PC-3 (cell line): ENCODE measurements at regions not wholly inside any gene's neighbourhood (a gene's known extent, or its start where the extent isn't known, plus 50 kb on each side); places are given as distances from the start of the nearest gene placed in this dataset.
A peak's percentile ranks its signal among the peaks of the same experiment; 100 is the strongest.

Source experiments
- ATAC-seq: fragments of 200-7000 bp; cut with Tn5 transposase; 2 replicates; pipeline ENCODE4 v1.9.1; 2020; ENCODE audit warnings: mild to moderate bottlenecking, moderate library complexity
- BruUV-seq: library from RNA; stranded (reverse); fragments of 400-500 nt; replicated peaks from 2 replicates; lab custom pipeline; 2021; lab: Mats Ljungman, UMichigan
- CTCF ChIA-PET: fragments of 300-600 bp; sonication (Branson Sonifier 250); formaldehyde crosslinking; loops from one replicate; lab custom pipeline; 2022; ENCODE audit warnings: antibody characterized with exemption; lab: Charles Lee
- POLR2A ChIA-PET: fragments of 300-600 bp; sonication (Branson Sonifier 250); formaldehyde crosslinking; loops from one replicate; lab custom pipeline; 2022; ENCODE audit warnings: antibody characterized with exemption; ENCODE audit not compliant: unreplicated experiment; lab: Charles Lee
- DNase-seq: peaks from one replicate; pipeline ENCODE4 v3.0.0-alpha.2; 2015
- H2AFZ ChIP-seq: fragments of 300-600 bp; sonication (generic); 2 replicates; pipeline ENCODE4 v1.6.0; 2016; ENCODE audit warnings: antibody characterized with exemption, low read length
- H3F3A ChIP-seq: fragments of 300-600 bp; sonication (generic); one replicate; pipeline ENCODE4 v1.6.0; 2017; ENCODE audit warnings: antibody characterized with exemption, low read length, control low read depth, mild to moderate bottlenecking; ENCODE audit not compliant: unreplicated experiment
- H3K27ac ChIP-seq: fragments of 300-600 bp; sonication (generic); 2 replicates; pipeline ENCODE4 v1.5.1; 2016; ENCODE audit warnings: mild to moderate bottlenecking, low read length
- H3K27me3 ChIP-seq: fragments of 300-600 bp; sonication (generic); 2 replicates; pipeline ENCODE4 v1.6.1; 2016; ENCODE audit warnings: low read length, mixed read lengths
- H3K36me3 ChIP-seq: fragments of 300-600 bp; sonication (generic); 2 replicates; pipeline ENCODE4 v1.6.1; 2016; ENCODE audit warnings: low read depth, mixed run types, low read length, mixed read lengths
- H3K4me1 ChIP-seq: fragments of 300-600 bp; sonication (generic); 2 replicates; pipeline ENCODE4 v1.5.1; 2016; ENCODE audit warnings: low read length; ENCODE audit not compliant: insufficient read depth
- H3K4me2 ChIP-seq: fragments of 300-600 bp; sonication (generic); 2 replicates; pipeline ENCODE4 v1.6.0; 2016; ENCODE audit warnings: low read length
- H3K4me3 ChIP-seq: fragments of 300-600 bp; sonication (generic); 2 replicates; pipeline ENCODE4 v1.5.1; 2016; ENCODE audit warnings: mild to moderate bottlenecking, low read length, mixed read lengths
- H3K79me2 ChIP-seq: fragments of 300-600 bp; sonication (generic); 2 replicates; pipeline ENCODE4 v1.6.1; 2017; ENCODE audit warnings: low read length, mixed read lengths
- H3K9ac ChIP-seq: fragments of 300-600 bp; sonication (generic); 2 replicates; pipeline ENCODE4 v1.6.0; 2016; ENCODE audit warnings: mild to moderate bottlenecking, low read length
- H3K9me2 ChIP-seq: fragments of 300-600 bp; sonication (generic); replicated peaks from 2 replicates; pipeline ENCODE4 v1.6.1; 2016; ENCODE audit warnings: mixed run types, low read length, mixed read lengths
- H3K9me3 ChIP-seq: fragments of 300-600 bp; sonication (generic); 2 replicates; pipeline ENCODE4 v1.6.1; 2016; ENCODE audit warnings: low read length, mixed read lengths
- H4K20me1 ChIP-seq: fragments of 300-600 bp; sonication (generic); 2 replicates; pipeline ENCODE4 v1.6.1; 2016; ENCODE audit warnings: low read length, mixed read lengths
- CTCF ChIP-seq: fragments of 300-600 bp; sonication (generic); conservative IDR thresholded peaks from 2 replicates; pipeline ENCODE4 v1.5.1; 2017; ENCODE audit warnings: antibody characterized with exemption, low read depth, mild to moderate bottlenecking, low read length
- EZH2 ChIP-seq: fragments of 300-600 bp; sonication (generic); IDR thresholded peaks from one replicate; pipeline ENCODE4 v1.6.1; 2017; ENCODE audit warnings: antibody characterized with exemption, mild to moderate bottlenecking, low read length; ENCODE audit not compliant: unreplicated experiment
- EZH2phosphoT487 ChIP-seq: fragments of 300-600 bp; sonication (generic); IDR thresholded peaks from 2 replicates; pipeline ENCODE4 v1.6.1; 2018; ENCODE audit warnings: mild to moderate bottlenecking, antibody characterized with exemption, low read length, borderline replicate concordance
- intact Hi-C: fragments of 100-400 bp; cut with micrococcal nuclease; formaldehyde crosslinking; loops from 2 replicates; pipeline ENCODE4 v1.9.0; 2023

- Histone ChIP-seq H3K9ac (no peak overlapping the region), H3F3A (no peaks in the 10 kb centered on the region), H3K27ac (no peak overlapping the region), H3K4me3 (no peak overlapping the region), H3K4me2 (no peak overlapping the region), H3K9me2 (no peaks in the 10 kb centered on the region), H3K9me3 (no peaks in the 10 kb centered on the region), H3K79me2 (no peaks in the 10 kb centered on the region), H3K4me1 (no peaks in the 10 kb centered on the region), H3K27me3 (no peaks in the 10 kb centered on the region), H3K36me3 (no peaks in the 10 kb centered on the region), H2AFZ (no peak overlapping the region), H4K20me1 (no peaks in the 10 kb centered on the region)
- CTCF ChIA-PET, result no interaction called here
- DNase-seq, result no peak
- intact Hi-C loops, result no loop called here
- BruUV-seq, result no TSS peak
- ATAC-seq, result no peak
- no peak for TF ChIP-seq EZH2phosphoT487
- POLR2A ChIA-PET, result no interaction called here
Measured at GRCh38 chr3:16028604-16029003, 145.9 kb upstream of the GALNT15 start.

- CTCF ChIA-PET, result no interaction called here
- Histone ChIP-seq H3K36me3 (no peaks in the 10 kb centered on the region), H3F3A (no peaks in the 10 kb centered on the region), H3K9ac (no peak overlapping the region), H3K79me2 (no peaks in the 10 kb centered on the region), H3K4me1 (no peaks in the 10 kb centered on the region), H3K9me3 (no peaks in the 10 kb centered on the region), H4K20me1 (no peaks in the 10 kb centered on the region), H2AFZ (no peak overlapping the region), H3K27me3 (no peaks in the 10 kb centered on the region), H3K9me2 (no peaks in the 10 kb centered on the region), H3K4me3 (no peak overlapping the region), H3K27ac (no peak overlapping the region), H3K4me2 (no peak overlapping the region)
- no peak for TF ChIP-seq EZH2
- no peak for TF ChIP-seq CTCF
- TF ChIP-seq EZH2phosphoT487, result no peak
- intact Hi-C loops, result no loop called here
- BruUV-seq, result no TSS peak
- no peak for ATAC-seq
- no peak for DNase-seq
- POLR2A ChIA-PET, result no interaction called here
Measured at GRCh38 chr3:16030342-16030741, 144.1 kb upstream of the GALNT15 start.

- Histone ChIP-seq H3K9me3 (no peaks in the 10 kb centered on the region), H3K4me1 (no peaks in the 10 kb centered on the region), H3K36me3 (no peaks in the 10 kb centered on the region), H3K9me2 (no peaks in the 10 kb centered on the region), H3K4me2 (no peak overlapping the region), H3K27me3 (no peaks in the 10 kb centered on the region), H3K9ac (no peak overlapping the region), H3F3A (no peaks in the 10 kb centered on the region), H4K20me1 (no peaks in the 10 kb centered on the region), H3K4me3 (no peak overlapping the region), H3K27ac (no peak overlapping the region), H3K79me2 (no peaks in the 10 kb centered on the region), H2AFZ (no peak overlapping the region)
- ChIA-PET POLR2A (no interaction called here), CTCF (no interaction called here)
- ATAC-seq, result 0 out of 2 replicates have a peak, but pooled peaks have one; percentile 18
- TF ChIP-seq EZH2phosphoT487 (no peak), CTCF (no peak), EZH2 (no peak)
- DNase-seq, result peak; percentile 43
- intact Hi-C loops, result no loop called here
- no TSS peak for BruUV-seq
Measured at GRCh38 chr3:16031434-16031833, 143.0 kb upstream of the GALNT15 start.
